ENCODE measurements at regions not wholly inside any gene's neighbourhood (a gene's known extent, or its start where the extent isn't known, plus 50 kb on each side); places are given as distances from the start of the nearest gene placed in this dataset.

DNA sequence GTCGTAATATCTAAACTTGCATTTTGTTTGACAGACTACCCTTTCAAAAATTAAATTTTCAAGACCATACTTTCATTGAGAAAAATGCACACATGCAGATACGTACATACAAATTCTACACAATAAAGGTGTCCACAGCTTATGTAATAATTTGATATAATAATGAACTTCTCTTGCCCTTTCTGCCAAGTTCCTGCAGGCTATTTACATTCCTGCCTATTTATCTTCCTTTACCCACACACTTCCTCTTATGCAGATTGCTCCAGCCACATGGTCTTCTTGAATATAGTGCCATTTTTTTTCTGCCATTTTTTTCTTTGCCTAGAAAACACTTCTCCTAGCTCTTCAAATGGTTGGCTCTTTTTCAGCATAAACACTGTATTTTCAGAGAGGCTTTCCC lies 826.9 kb upstream of the CDH8 start:
- no peak overlapping the region for H3K27ac ChIP-seq (ENCODE audit: control insufficient read depth, insufficient read depth, low read length)
- FAIRE-seq, result no peak
- H3K4me3 ChIP-seq (ENCODE audit: control insufficient read depth in 2 of 3, extremely low read depth in 1 of 3, insufficient read depth in 2 of 3, low read depth in 1 of 3, low read length in 3 of 3), result no peak overlapping the region
- no peak overlapping the region for H3K9ac ChIP-seq (ENCODE audit: control insufficient read depth, extremely low read depth, insufficient read depth, low read length)
- H3K79me2 ChIP-seq (ENCODE audit: control insufficient read depth, insufficient read depth, low read length), result no peaks in the 10 kb centered on the region
- no peaks in the 10 kb centered on the region for H3K27me3 ChIP-seq (ENCODE audit: control insufficient read depth, extremely low read depth, insufficient read depth, low read length)
- no peak overlapping the region for H2AFZ ChIP-seq (ENCODE audit: control insufficient read depth, low read length)
- dilution Hi-C loops (cut with MboI; ENCODE audit: extremely low pct_ligation_motif_present, low sequenced_read_pairs), result no loop called here
- DNase-seq (ENCODE audit: low read depth, low spot score), result no peak
- H3K36me3 ChIP-seq (ENCODE audit: control insufficient read depth in 2 of 2, extremely low read depth in 1 of 2, insufficient read depth in 2 of 2, low read length in 2 of 2), result no peaks in the 10 kb centered on the region
- TF ChIP-seq EZH2 (IDR thresholded peaks at IDR 0.05; ENCODE audit: low read length), result no peak
- TF ChIP-seq, protein P1, sequence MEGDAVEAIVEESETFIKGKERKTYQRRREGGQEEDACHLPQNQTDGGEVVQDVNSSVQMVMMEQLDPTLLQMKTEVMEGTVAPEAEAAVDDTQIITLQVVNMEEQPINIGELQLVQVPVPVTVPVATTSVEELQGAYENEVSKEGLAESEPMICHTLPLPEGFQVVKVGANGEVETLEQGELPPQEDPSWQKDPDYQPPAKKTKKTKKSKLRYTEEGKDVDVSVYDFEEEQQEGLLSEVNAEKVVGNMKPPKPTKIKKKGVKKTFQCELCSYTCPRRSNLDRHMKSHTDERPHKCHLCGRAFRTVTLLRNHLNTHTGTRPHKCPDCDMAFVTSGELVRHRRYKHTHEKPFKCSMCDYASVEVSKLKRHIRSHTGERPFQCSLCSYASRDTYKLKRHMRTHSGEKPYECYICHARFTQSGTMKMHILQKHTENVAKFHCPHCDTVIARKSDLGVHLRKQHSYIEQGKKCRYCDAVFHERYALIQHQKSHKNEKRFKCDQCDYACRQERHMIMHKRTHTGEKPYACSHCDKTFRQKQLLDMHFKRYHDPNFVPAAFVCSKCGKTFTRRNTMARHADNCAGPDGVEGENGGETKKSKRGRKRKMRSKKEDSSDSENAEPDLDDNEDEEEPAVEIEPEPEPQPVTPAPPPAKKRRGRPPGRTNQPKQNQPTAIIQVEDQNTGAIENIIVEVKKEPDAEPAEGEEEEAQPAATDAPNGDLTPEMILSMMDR (optimal IDR thresholded peaks at IDR 0.05 in 1 of 3, IDR thresholded peaks at IDR 0.05 in 1 of 3, conservative IDR thresholded peaks at IDR 0.05 in 1 of 3; ENCODE audit: extremely low read depth in 1 of 3, insufficient read depth in 2 of 3, low read length in 3 of 3), result no peak
- no peaks in the 10 kb centered on the region for H3K4me1 ChIP-seq (ENCODE audit: control insufficient read depth, extremely low read depth, insufficient read depth, low read length)
- H3K9me3 ChIP-seq (ENCODE audit: control insufficient read depth, low read depth, low read length), result no peaks in the 10 kb centered on the region
- no peak overlapping the region for H3K4me2 ChIP-seq (ENCODE audit: control insufficient read depth, extremely low read depth, insufficient read depth, low read depth, low read length)
- no peaks in the 10 kb centered on the region for H4K20me1 ChIP-seq (ENCODE audit: control insufficient read depth, extremely low read depth, insufficient read depth, low read length)
- H3K9me1 ChIP-seq (ENCODE audit: control insufficient read depth, extremely low read depth, insufficient read depth, low read length), result no peaks in the 10 kb centered on the region

DNA sequence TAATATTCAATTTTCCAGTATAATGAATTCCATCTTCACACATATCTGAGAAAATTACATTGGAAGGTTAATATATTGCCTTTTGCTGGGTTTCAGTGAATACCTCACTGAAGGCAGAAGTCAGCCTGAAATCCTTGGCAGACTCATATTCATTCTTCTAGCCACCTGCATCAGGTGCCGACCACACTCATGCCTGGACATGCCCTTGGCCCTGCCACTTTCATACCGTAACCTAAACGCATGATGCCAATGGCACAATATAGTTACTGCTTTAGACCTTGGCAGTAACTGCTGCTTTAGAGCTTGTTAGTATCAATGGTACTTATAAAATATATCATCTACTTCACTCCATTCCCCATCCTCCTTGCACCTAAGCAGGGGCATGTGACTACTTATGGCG lies 817.6 kb upstream of the CDH8 start:
- dilution Hi-C loops (cut with MboI; ENCODE audit: extremely low pct_ligation_motif_present, low sequenced_read_pairs), result no loop called here
- Histone ChIP-seq H3K4me2 (ENCODE audit: control insufficient read depth, extremely low read depth, insufficient read depth, low read depth, low read length) (no peak overlapping the region), H4K20me1 (ENCODE audit: control insufficient read depth, extremely low read depth, insufficient read depth, low read length) (no peaks in the 10 kb centered on the region), H3K27me3 (ENCODE audit: control insufficient read depth, extremely low read depth, insufficient read depth, low read length) (no peaks in the 10 kb centered on the region), H3K79me2 (ENCODE audit: control insufficient read depth, insufficient read depth, low read length) (no peaks in the 10 kb centered on the region), H3K36me3 (ENCODE audit: control insufficient read depth in 2 of 2, extremely low read depth in 1 of 2, insufficient read depth in 2 of 2, low read length in 2 of 2) (no peaks in the 10 kb centered on the region), H3K4me1 (ENCODE audit: control insufficient read depth, extremely low read depth, insufficient read depth, low read length) (no peaks in the 10 kb centered on the region), H3K4me3 (ENCODE audit: control insufficient read depth in 2 of 3, extremely low read depth in 1 of 3, insufficient read depth in 2 of 3, low read depth in 1 of 3, low read length in 3 of 3) (no peak overlapping the region), H3K9me1 (ENCODE audit: control insufficient read depth, extremely low read depth, insufficient read depth, low read length) (no peaks in the 10 kb centered on the region), H3K27ac (ENCODE audit: control insufficient read depth, insufficient read depth, low read length) (no peak overlapping the region), H3K9ac (ENCODE audit: control insufficient read depth, extremely low read depth, insufficient read depth, low read length) (no peak overlapping the region), H3K9me3 (ENCODE audit: control insufficient read depth, low read depth, low read length) (no peaks in the 10 kb centered on the region), H2AFZ (ENCODE audit: control insufficient read depth, low read length) (no peak overlapping the region)
- no peak for DNase-seq (ENCODE audit: low read depth, low spot score)
- FAIRE-seq, result no peak
- TF ChIP-seq, protein P1 (optimal IDR thresholded peaks at IDR 0.05 in 1 of 3, IDR thresholded peaks at IDR 0.05 in 1 of 3, conservative IDR thresholded peaks at IDR 0.05 in 1 of 3; ENCODE audit: extremely low read depth in 1 of 3, insufficient read depth in 2 of 3, low read length in 3 of 3), result no peak
- TF ChIP-seq EZH2 (IDR thresholded peaks at IDR 0.05; ENCODE audit: low read length), result no peak

All from keratinocyte (primary cell).